ENCODE measurements at regions not wholly inside any gene's neighbourhood (a gene's known extent, or its start where the extent isn't known, plus 50 kb on each side); places are given as distances from the start of the nearest gene placed in this dataset.

DNA sequence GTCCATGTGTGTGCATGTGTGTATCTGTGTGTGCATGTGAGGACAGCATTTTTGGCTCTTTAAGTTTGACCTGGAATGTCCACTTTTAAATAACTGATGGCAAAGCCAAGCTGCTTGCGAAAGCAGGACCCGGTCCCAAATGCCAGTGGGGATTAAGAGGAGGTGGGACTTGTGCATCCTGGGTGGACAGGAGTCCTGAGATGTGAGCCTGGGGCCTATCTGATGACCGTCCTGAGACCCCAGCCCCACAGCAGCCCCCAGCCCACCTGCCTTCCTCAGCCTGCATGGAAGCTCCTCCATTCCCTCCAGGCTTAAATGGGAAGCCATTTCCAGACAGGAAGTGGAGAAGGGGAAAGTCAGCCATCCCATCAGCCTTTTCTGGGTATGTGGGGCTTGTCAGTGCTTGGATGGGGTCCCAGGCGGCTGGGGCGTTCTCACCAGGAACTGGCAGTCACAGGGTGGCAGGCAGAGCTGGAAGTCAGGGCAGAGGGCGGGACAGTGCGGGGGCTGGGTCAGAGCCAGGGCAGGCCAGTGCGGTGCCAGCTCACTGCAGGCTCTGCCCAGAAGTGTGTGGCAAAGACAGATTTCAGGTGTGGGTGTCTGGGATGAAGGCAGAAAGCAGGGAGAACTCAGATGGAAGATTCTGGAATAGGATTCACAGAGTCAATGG, 117.8 kb downstream of the ACKR3 start:
- ChIA-PET CTCF (no interaction called here), POLR2A (no interaction called here)

DNA sequence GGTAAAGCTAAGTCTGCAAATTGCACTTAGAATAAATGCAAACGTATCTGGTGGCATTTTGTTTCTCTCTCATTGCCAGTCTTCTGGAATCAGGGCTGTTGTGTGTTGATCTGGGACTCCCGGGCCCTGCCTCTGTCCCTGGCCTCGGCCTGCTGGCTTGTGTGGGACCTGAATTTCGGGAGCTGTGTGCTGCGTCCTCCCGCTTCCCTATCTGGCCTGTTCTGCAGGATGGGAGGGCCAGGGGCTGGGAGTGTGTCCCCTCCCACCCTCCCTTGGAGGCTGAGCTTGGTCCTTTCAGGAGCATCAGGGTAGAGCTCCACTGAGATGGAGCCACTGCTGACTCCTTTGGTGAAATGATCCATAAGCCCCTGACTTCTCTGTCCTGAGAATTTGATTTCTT, 118.5 kb downstream of the ACKR3 start:
- CTCF ChIA-PET: no interaction called here
- POLR2A ChIA-PET: no interaction called here

DNA sequence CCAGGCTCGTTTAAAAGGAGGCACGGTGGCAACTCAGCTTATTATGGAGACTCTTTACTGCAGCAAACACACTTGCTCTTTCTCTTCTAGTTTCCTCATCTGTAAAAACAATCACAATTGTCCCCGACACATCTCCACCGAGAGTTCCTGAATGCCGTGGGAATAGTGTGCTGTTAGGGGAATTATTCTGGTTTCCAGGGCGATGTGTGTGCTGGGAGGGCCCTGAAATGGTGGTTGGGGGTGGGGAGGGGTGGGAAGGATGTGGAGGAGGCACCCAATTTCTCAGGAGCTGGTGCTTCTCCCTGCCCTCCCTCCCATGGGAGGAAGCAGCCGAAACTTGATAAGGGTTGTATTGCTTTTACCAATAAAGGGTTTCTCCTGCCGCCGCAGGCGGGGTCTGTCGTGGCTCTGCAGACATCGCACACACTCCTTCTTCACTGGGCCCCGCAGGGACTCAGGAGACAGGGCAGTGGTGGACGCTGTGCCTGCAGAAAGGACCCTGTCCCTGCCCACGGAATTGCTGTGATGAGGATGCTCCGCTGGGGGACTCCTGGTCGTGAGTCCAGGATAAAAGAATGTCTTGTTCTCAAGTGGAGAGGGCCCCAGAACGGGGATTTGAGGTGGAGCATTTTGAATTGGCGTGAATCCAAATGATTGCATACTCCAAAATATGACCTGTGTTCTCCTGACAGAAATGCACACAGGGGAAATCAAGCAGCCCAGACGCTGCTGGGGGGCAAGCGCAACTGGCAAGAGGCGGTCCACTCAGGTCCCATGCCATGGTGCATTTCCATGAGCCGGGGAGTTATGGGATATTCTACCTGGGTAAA, 119.2 kb downstream of the ACKR3 start:
- ChIA-PET CTCF (no interaction called here), POLR2A (no interaction called here)

DNA sequence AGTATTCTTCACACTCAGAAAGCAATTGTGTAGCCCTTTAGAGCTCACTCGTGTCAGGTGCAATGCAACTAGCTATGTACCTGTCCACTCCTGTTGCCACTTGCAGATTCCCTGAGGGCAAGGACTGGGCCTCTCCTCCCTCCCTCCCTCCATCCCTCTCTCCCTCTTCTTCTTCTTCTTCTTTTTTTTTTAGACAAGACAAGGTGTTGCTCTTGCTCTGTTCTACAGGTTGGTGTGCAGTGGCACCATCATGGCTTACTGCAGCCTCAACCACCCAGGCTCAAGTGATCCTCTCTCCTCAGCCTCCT, 119.7 kb downstream of the ACKR3 start:
- POLR2A ChIA-PET: no interaction called here
- CTCF ChIA-PET: no interaction called here

DNA sequence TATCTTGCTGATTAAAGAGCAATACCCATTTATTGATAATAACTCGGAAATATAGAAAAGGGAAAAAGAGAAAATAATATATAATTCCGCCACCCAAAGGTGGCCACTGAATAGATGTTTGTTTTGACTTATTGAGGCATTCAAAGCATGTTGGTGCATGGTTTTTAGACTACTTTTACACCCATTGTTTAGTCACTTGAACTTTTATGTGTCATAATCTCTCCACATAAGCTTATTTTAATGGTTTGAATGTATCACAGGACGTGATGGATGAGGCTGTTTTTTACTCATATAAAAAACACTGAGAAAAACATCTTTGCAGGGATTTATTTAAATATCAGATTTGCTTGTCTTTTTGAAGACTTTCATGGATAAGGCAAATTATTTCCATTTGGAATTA, 120.4 kb downstream of the ACKR3 start:
- POLR2A ChIA-PET: no interaction called here
- CTCF ChIA-PET: no interaction called here

DNA sequence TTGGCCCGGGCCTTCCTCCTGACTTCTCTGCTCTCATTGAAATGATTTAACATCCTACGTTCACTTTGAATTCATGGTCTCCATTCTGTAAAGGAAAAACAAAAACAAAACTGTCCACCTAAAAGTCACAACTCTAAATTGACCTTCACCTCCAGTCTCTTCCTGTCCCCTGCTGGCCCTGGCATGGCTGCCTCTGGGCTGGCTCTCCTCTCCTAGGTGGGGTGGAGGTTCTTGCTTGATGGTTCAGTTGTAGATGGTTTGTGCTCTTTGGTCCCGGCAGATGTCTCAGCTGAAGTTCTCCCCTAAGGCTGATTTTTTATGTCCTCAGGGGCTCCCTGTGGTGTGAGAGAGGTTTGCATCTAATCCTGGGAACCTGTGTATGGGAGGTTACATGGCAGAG, 121.1 kb downstream of the ACKR3 start:
- ChIA-PET CTCF (no interaction called here), POLR2A (no interaction called here)

DNA sequence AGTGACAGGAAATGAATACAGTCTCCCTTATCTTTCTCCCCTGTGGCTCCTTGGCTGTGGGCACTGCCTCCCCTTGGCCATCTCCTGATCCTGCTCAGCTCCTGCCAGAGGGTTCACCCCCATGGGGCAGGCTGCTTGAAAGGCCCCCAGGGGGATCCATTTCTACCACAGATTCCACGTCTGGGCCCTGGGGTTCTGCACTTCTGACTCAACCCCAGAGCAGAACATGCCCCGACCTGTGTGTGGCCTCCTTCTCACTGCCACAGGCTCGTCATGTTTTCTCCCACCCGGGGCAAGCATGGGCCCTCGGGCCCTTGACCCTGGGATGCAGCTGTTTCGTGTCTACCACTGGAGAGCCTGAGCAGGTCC, 122.2 kb downstream of the ACKR3 start:
- POLR2A ChIA-PET: no interaction called here
- CTCF ChIA-PET: no interaction called here

DNA sequence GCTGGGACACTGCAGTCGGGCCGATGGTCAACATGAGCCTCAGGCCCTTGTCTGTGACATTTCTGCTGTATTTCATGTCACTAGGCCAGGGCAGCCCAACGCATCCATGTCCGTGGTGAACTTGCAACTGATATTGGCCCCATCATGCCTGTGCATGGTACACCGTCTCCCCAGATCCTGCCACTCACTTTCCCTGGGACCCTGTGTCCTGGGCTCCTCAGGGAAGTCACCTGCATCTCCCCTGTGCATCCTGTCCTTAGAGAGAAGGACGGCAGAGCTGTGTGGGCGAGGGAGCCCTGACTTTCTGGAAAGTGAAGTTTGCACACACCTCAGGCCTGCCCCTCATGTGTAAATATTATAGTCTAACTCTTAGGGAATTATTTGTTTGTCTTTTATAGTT, 123.3 kb downstream of the ACKR3 start:
- ChIA-PET POLR2A (no interaction called here), CTCF (no interaction called here)

DNA sequence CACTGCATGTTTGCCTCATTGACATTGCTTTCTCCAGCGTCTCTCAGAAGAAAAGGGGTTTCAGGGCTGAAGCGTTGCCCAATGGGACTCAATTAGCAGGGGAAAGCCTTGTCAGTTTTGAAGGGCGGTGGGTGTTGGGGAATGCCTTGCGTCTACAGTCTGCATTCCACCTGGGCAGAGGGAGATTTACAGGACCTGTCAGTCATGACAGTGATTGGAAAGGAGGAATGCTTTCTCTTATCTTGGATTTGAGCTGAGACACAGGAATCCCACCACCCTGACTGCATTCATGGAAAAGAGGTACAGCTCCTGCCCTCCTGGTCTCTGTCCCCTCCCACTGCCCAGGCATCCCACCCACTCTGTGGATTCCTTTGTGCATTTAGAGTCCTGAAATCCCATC, 123.9 kb downstream of the ACKR3 start:
- POLR2A ChIA-PET: no interaction called here
- CTCF ChIA-PET: no interaction called here

DNA sequence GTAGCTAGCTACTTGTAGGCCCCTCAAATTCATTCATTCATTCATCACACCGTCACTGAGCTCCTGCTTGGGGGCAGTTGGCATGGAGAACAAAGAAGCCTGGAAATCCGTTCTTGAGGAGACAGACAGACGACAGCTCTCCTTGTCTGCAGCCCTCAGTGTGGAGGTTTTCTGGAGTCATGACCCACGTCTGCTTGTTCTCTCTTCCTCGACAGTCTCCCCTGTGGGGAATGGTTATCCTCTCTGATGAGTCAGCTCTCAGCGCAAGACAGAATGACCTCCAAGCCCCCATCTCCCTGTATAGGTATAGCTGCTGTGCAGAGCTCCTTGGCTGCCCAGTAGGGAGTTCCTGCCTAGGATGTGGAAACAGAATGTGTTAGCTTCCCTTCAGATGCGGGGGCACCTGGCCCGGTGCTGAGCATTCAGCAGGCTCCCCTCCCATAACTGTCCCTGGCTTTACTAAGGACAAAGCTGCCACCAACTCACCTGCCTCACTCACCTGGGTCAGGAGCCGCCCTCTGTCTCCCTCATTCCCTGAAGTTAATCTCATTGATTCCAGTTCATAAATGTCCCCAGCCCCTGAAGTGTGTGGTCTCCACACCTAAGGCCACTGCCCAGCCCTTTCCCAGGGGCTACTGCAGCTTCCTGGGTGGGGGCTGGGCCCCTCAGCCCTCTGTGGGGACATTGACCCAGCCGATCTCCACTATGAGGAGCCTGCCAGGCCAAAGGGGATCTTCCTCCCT, 124.7 kb downstream of the ACKR3 start:
- ChIA-PET CTCF (no interaction called here), POLR2A (no interaction called here)

DNA sequence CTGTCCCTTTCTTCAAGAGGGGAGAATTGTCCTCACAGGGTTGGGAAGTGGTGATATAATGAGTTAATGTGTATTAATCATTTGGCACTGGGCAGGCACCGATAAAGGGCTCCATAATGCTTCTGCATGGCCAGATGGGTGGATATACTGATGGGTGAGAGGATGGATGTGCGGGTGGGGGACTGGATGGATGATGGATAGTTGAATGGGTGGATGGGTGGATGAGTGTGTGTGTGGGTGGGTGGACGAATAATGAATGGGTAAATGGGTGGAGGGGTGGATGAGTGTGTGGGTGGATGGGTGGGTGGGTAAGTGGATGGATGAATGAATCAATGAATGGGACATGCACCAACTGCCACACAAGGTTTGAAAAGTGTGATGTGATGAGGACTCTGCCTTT, 127.2 kb downstream of the ACKR3 start:
- POLR2A ChIA-PET: no interaction called here
- CTCF ChIA-PET: no interaction called here

DNA sequence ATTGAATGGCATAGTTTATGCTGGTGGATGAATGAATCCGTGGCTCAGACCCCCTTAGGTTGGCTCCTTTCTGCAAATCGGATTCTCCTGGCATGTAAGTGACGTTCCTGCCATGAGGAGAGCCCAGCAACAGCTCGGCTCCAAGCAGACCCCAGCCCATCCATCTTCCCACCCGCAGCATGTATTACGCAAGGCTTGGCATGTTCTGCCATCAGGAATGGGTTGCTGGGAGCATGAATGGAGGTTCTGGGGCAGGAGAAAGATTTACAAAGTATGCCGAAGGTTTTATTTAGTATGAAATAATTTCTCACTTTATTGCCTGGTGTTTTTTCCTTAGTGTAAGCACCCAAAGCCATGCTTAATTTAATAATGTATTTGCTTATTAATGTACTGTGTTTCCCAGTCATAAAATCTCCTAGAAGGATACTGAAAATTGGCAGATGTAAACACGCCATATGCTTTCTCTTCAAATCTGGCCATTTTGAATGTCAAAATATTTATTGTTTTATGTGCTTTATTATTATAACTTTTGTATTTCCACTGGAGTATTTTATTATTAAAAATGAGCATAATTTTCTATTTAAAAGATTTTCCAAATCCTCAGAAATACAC, 128.5 kb downstream of the ACKR3 start:
- CTCF ChIA-PET: no interaction called here
- POLR2A ChIA-PET: no interaction called here

DNA sequence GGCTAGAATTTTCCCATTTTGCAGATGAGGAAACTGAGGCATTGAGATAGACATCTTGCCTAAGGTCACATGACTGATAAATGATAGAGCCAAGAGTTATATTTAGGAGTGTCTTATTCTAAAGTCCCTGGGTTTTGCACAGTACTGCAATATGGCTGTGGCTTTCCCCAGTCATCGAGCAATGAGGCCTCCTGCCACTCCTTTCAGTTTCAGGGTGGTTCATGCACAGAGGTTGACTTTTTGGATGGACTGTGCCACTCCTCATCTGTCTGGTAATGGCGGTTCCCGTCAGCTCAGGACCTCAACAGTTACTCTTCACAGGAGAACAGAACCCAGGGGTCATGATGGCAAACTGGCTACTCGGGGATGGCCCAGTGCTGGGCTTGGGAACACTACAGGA, 131.1 kb downstream of the ACKR3 start:
- ChIA-PET CTCF (no interaction called here), POLR2A (no interaction called here)

DNA sequence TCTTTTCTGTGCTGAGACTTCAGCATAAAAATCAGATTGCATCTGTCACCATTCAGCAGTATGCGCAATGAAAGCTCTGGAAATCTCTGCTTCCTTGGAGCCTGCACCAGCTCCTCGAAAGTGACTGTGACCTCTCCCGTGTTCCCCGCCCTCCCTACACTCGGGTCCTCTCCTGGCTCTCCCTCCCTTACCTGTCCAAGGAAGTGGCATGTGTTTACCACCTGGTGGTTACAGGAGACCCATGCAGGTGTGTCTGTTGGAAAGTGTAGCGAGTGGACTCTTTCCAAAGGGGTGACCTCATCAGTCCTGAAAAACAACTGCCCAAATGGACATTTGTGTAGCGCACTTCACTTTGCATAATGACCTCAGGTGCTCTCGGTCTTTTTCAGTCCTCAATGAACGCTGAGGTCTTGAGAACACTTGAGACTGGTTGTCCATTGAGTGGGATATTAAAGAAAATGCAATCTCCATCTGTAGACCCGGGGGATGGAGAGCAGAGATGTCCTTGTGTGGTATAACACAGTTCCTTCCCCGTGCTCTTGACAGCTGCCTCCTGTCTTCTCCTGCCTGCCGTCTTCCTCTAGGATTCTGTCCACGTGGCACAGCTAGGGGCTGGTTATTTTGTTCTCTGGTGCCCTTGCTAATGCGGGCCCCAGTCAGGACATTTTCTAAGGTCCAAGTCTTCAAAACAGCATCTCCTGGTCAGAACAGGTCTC, 133.2 kb downstream of the ACKR3 start:
- POLR2A ChIA-PET: no interaction called here
- CTCF ChIA-PET: no interaction called here

DNA sequence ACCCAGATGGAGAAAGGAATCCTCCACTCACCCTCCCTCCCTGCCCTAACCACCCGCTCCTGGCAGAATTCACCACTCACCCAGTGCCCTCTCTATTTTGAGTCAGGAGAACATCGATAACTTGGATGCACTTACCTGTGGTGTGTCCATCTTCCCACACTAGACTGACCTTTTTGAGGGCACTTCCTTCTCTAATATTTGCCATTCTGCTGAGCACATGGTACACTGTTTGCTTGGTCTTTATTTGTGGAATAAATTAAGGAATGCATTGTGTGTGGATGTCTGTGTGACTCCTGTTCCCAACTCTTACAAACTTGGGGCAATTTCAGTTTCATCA, 133.7 kb downstream of the ACKR3 start:
- POLR2A ChIA-PET: no interaction called here
- CTCF ChIA-PET: no interaction called here

DNA sequence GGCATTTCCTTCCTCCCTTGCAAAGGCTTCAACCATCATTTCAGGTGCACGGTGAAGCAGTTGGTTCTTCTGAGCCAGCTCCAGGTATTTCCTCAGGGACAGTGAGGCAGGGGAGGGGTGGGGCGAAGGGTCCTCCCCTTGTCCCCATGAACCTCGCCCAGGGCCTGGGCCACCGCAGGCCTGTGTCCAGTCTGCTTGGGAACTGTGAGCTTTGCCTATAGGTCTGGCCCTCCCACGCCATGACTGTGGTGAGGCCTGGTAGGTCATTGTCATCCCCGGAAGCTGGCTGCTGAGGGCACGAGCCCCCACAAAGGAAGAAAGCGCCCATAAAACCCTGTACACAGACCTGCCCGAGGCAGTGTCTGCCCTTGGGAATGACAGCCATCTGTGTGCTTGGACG, 134.3 kb downstream of the ACKR3 start:
- ChIA-PET POLR2A (no interaction called here), CTCF (no interaction called here)

DNA sequence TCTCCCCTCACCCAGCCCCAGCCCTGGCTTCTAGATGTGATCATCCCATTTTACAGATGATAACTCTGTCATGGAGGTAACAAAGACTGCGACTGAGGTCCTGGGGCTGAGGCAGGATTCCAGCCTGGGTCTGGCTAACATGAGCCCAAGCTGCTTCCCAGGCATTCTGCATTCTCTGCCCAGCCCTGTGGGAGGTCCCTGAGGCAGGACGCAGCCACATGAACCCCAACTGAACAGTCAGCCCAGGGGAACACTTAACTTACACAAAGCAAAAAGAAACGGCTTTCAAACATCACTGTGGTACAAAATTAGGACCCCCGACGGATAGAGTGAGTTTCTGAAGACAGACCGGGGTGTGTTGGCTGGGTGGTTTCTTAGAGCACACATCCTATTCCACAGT, 135.3 kb downstream of the ACKR3 start:
- POLR2A ChIA-PET: no interaction called here
- CTCF ChIA-PET: no interaction called here

DNA sequence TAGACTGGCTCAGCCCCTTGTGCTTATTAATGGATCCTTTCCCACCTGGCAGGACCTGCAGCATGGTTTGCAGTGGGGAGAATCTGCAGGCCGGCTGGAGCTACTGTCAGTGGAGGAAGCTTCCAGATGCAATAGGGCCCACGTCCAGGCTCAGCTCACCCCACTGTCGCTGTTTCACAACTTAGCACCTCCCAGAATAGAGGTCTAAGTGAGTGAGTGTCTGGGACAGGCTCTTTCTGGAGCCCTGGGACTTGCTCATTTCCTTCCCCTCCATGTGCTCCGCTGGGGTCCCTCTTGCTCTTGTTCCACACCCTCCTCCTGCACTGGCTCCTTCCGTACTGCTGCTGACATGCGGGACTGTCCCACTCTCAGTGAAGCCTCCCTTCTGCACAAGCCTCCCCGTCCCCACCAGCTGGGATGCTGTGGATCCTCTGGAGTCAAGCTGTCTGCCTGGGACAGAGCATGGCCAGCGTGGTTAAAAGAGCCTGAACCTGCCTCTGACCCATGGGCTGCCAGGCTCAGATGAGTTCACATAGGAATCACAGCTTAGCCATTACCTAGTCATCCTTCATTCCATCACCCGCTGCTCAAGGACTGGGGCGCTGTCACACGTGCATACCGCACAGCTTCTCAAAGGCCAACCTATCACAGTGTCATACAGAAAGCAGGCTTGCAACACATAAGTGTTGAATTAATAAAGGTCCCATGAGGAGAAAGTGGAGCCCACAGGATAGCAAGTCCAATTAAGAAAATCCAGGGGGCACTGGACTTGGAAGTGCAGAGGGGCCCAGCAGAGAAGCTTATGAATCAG, 135.9 kb downstream of the ACKR3 start:
- POLR2A ChIA-PET: no interaction called here
- CTCF ChIA-PET: no interaction called here

DNA sequence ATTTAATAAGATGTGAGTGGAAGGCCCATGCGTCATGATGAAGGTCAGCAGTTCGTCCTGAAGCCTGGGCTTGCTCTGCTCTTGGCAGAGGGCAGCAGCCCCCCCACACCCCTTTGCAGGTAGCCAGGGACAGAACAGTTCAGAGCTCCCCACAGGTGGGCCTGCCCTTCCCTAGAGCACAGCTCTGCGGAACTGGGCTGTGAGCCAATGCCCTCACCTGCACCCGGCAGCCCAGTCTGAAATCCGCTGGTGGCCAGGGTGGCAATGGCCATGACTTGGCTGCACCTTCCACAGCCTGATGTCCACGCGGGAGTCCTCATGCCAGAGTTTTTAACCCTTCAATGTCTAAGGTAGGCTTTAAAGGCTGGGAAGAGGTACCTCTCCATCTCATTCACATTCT, 136.7 kb downstream of the ACKR3 start:
- POLR2A ChIA-PET: no interaction called here
- CTCF ChIA-PET: no interaction called here

DNA sequence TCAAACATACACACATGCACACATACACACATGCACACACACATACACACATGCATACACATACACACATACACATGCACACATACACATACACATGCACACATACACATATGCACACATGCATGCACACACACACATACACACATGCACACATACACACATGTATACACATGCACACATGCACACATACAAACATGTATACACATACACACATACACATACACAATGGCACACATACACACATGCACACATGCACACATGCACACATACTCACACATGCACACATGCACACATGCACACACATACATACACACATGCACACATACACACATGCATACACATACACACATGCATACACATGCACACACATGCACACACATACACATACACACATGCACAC, 137.2 kb downstream of the ACKR3 start:
- CTCF ChIA-PET: no interaction called here
- POLR2A ChIA-PET: no interaction called here
